ENCODE measurements at regions not wholly inside any gene's neighbourhood (a gene's known extent, or its start where the extent isn't known, plus 50 kb on each side); places are given as distances from the start of the nearest gene placed in this dataset.
"Not testable (repeated sequence)": the region's sequence is repeated elsewhere in the genome, so short reads cannot be mapped to it uniquely, and the experiment has no call there.

DNA sequence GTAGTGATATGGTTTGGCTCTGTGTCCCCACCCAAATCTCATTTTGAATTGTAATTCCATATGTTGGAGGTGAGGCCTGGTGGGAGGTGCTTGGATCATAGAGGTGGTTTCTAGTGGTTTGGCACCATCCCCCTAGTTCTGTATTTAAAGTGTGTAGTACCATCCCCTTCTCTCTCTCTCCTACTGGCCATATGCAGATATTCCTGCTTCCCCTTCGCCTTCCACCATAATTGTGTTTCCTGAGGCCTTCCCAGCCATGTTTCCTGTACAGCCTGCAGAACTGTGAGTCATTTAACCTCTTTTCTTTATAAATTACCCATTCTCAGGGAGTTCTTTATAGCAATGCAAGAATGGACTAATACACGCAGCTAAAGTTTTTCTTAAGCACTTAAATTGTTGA lies 340.0 kb downstream of the ANAPC1 start:
- not testable (repeated sequence) for TF ChIP-seq POLR2A (IDR thresholded peaks at IDR 0.05; ENCODE audit: low read depth, low read length); CHD1 (IDR thresholded peaks at IDR 0.05; ENCODE audit: low read depth, low read length); RCOR1 (IDR thresholded peaks at IDR 0.05; ENCODE audit: insufficient replicate concordance, low read length); RAD21 (IDR thresholded peaks at IDR 0.05; ENCODE audit: low read length)
- TF ChIP-seq, protein P1, sequence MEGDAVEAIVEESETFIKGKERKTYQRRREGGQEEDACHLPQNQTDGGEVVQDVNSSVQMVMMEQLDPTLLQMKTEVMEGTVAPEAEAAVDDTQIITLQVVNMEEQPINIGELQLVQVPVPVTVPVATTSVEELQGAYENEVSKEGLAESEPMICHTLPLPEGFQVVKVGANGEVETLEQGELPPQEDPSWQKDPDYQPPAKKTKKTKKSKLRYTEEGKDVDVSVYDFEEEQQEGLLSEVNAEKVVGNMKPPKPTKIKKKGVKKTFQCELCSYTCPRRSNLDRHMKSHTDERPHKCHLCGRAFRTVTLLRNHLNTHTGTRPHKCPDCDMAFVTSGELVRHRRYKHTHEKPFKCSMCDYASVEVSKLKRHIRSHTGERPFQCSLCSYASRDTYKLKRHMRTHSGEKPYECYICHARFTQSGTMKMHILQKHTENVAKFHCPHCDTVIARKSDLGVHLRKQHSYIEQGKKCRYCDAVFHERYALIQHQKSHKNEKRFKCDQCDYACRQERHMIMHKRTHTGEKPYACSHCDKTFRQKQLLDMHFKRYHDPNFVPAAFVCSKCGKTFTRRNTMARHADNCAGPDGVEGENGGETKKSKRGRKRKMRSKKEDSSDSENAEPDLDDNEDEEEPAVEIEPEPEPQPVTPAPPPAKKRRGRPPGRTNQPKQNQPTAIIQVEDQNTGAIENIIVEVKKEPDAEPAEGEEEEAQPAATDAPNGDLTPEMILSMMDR (conservative IDR thresholded peaks at IDR 0.05; ENCODE audit: low read depth, low read length) = not testable (repeated sequence)
